Ishikawa (cell line): ENCODE measurements at regions not wholly inside any gene's neighbourhood (a gene's known extent, or its start where the extent isn't known, plus 50 kb on each side); places are given as distances from the start of the nearest gene placed in this dataset.

Experiments used
- CEBPB ChIP-seq: IDR thresholded peaks from 2 replicates; pipeline ENCODE4 v1.6.1; 2012
- CREB1 ChIP-seq: IDR thresholded peaks from 2 replicates; pipeline ENCODE4 v1.6.1; 2012; ENCODE audit warnings: low read depth
- EGR1 ChIP-seq: IDR thresholded peaks from 2 replicates; pipeline ENCODE4 v1.6.1; 2012
- EP300 ChIP-seq: IDR thresholded peaks from 2 replicates; pipeline ENCODE4 v1.6.1; 2012; ENCODE audit warnings: borderline replicate concordance
- FOXM1 ChIP-seq: IDR thresholded peaks from 2 replicates; pipeline ENCODE4 v1.6.1; 2012; ENCODE audit warnings: low read depth, borderline replicate concordance
- MAX ChIP-seq: IDR thresholded peaks from 2 replicates; pipeline ENCODE4 v1.6.1; 2012
- NFIC ChIP-seq: IDR thresholded peaks from 2 replicates; pipeline ENCODE4 v1.6.1; 2012
- RAD21 ChIP-seq: IDR thresholded peaks from 2 replicates; pipeline ENCODE4 v1.6.1; 2012; ENCODE audit warnings: low read depth
- REST ChIP-seq: IDR thresholded peaks from 2 replicates; pipeline ENCODE4 v1.6.1; 2012; ENCODE audit warnings: low read depth, mild to moderate bottlenecking
- TAF1 ChIP-seq: IDR thresholded peaks from 2 replicates; pipeline ENCODE4 v1.6.1; 2012; ENCODE audit warnings: low read depth, mild to moderate bottlenecking
- TCF12 ChIP-seq: IDR thresholded peaks from 2 replicates; pipeline ENCODE4 v1.6.1; 2012; ENCODE audit warnings: low read depth
- TEAD4 ChIP-seq: IDR thresholded peaks from 2 replicates; pipeline ENCODE4 v1.6.1; 2012
- USF1 ChIP-seq: IDR thresholded peaks from 2 replicates; pipeline ENCODE4 v1.6.1; 2012
- YY1 ChIP-seq: IDR thresholded peaks from 2 replicates; pipeline ENCODE4 v1.6.1; 2012; ENCODE audit warnings: low read depth
- ZBTB7A ChIP-seq: IDR thresholded peaks from 2 replicates; pipeline ENCODE4 v1.6.1; 2012; ENCODE audit warnings: low read depth

GRCh38 chr12:131232036-131232435, 278.3 kb downstream of the ADGRD1 start:
- TF ChIP-seq EGR1: no peak
- TF ChIP-seq NFIC: no peak
- no peak for TF ChIP-seq TEAD4
- no peak for TF ChIP-seq FOXM1
- TF ChIP-seq REST: no peak
- no peak for TF ChIP-seq YY1
- no peak for TF ChIP-seq EP300
- TF ChIP-seq CREB1: no peak
- TF ChIP-seq USF1: no peak
- no peak for TF ChIP-seq RAD21
- no peak for TF ChIP-seq CEBPB
- no peak for TF ChIP-seq TAF1
- TF ChIP-seq TCF12: no peak
- TF ChIP-seq ZBTB7A: no peak
- no peak for TF ChIP-seq MAX

- 0 out of 2 replicates have a peak, but pooled peaks have one; percentile 19 for TF ChIP-seq NFIC
Observed at GRCh38 chr12:131234841-131235271, 281.1 kb downstream of the ADGRD1 start.

- TF ChIP-seq TAF1 (no peak), ZBTB7A (no peak), REST (no peak), NFIC (no peak), EP300 (no peak), YY1 (no peak), TCF12 (no peak), TEAD4 (no peak), CREB1 (no peak), CEBPB (no peak), FOXM1 (no peak)
Observed at GRCh38 chr12:131235871-131236271, 282.2 kb downstream of the ADGRD1 start.

- TF ChIP-seq TEAD4: no peak
- TF ChIP-seq MAX: no peak
- no peak for TF ChIP-seq FOXM1
- no peak for TF ChIP-seq EP300
Observed at GRCh38 chr12:131239384-131240094, 285.8 kb downstream of the ADGRD1 start.

- TF ChIP-seq TAF1 (no peak), EP300 (no peak), USF1 (no peak), CREB1 (no peak), ZBTB7A (no peak), EGR1 (no peak), FOXM1 (no peak), MAX (no peak), NFIC (no peak), TEAD4 (no peak), TCF12 (no peak), REST (no peak), RAD21 (no peak), YY1 (no peak), CEBPB (no peak)
Observed at GRCh38 chr12:131241517-131241916, 287.8 kb downstream of the ADGRD1 start.
